H9 (cell line): ENCODE measurements at regions not wholly inside any gene's neighbourhood (a gene's known extent, or its start where the extent isn't known, plus 50 kb on each side); places are given as distances from the start of the nearest gene placed in this dataset.

ENCODE experiments used
- DNase-seq: peaks from one replicate; pipeline ENCODE4 v3.0.0-alpha.2; 2017
- H2AFZ ChIP-seq: one replicate; pipeline ENCODE4 v1.6.1; 2013; ENCODE audit warnings: mild to moderate bottlenecking, low read length, control low read depth, moderate library complexity
- H2AK5ac ChIP-seq: 2 replicates; pipeline ENCODE4 v1.6.1; 2013; ENCODE audit warnings: low read length, control low read depth, mixed read lengths; ENCODE audit not compliant: insufficient read length
- H2BK120ac ChIP-seq: one replicate; pipeline ENCODE4 v1.6.1; 2013; ENCODE audit warnings: low read depth, mild to moderate bottlenecking, low read length, control low read depth, inconsistent platforms; ENCODE audit not compliant: poor library complexity, severe bottlenecking
- H2BK12ac ChIP-seq: 2 replicates; pipeline ENCODE4 v1.6.1; 2013; ENCODE audit warnings: low read length, control low read depth, mixed read lengths, low read depth; ENCODE audit not compliant: insufficient read length
- H2BK15ac ChIP-seq: 2 replicates; pipeline ENCODE4 v1.6.1; 2013; ENCODE audit warnings: low read depth, low read length, control low read depth
- H2BK20ac ChIP-seq: one replicate; pipeline ENCODE4 v1.6.1; 2013; ENCODE audit warnings: low read depth, mild to moderate bottlenecking, low read length, control low read depth, inconsistent platforms; ENCODE audit not compliant: poor library complexity, severe bottlenecking
- H2BK5ac ChIP-seq: 2 replicates; pipeline ENCODE4 v1.6.1; 2013; ENCODE audit warnings: low read length, control low read depth, mixed read lengths; ENCODE audit not compliant: insufficient read length
- H3K14ac ChIP-seq: 2 replicates; pipeline ENCODE4 v1.6.1; 2013; ENCODE audit warnings: low read length, control low read depth; ENCODE audit not compliant: insufficient read depth
- H3K18ac ChIP-seq: 2 replicates; pipeline ENCODE4 v1.6.1; 2013; ENCODE audit warnings: low read depth, mild to moderate bottlenecking, mixed read lengths, low read length, control low read depth; ENCODE audit not compliant: insufficient read length
- H3K23ac ChIP-seq: 2 replicates; pipeline ENCODE4 v1.6.1; 2013; ENCODE audit warnings: low read length, control low read depth, mixed read lengths, low read depth; ENCODE audit not compliant: insufficient read length
- H3K23me2 ChIP-seq: 2 replicates; pipeline ENCODE4 v1.6.1; 2013; ENCODE audit warnings: low read depth, mild to moderate bottlenecking, mixed read lengths, low read length, control low read depth; ENCODE audit not compliant: insufficient read length, poor library complexity, severe bottlenecking
- H3K27ac ChIP-seq: 2 replicates; pipeline ENCODE4 v1.5.1; 2013; ENCODE audit warnings: low read length, control low read depth, mixed read lengths, low read depth; ENCODE audit not compliant: insufficient read length
- H3K27me3 ChIP-seq: 2 replicates; pipeline ENCODE4 v1.6.1; 2013; ENCODE audit warnings: low read length, control low read depth, inconsistent platforms; ENCODE audit not compliant: insufficient read depth
- H3K4ac ChIP-seq: 2 replicates; pipeline ENCODE4 v1.6.1; 2013; ENCODE audit warnings: low read depth, mild to moderate bottlenecking, control low read depth, inconsistent platforms, low read length, moderate library complexity
- H3K4me1 ChIP-seq: 2 replicates; pipeline ENCODE4 v1.6.1; 2013; ENCODE audit warnings: low read length, control low read depth, inconsistent platforms; ENCODE audit not compliant: insufficient read depth
- H3K4me2 ChIP-seq: 2 replicates; pipeline ENCODE4 v1.6.1; 2013; ENCODE audit warnings: low read length, control low read depth, mixed read lengths; ENCODE audit not compliant: insufficient read length, insufficient read depth
- H3K56ac ChIP-seq: 2 replicates; pipeline ENCODE4 v1.6.1; 2013; ENCODE audit warnings: low read depth, mild to moderate bottlenecking, mixed read lengths, low read length, control low read depth; ENCODE audit not compliant: insufficient read length
- H3K79me1 ChIP-seq: 2 replicates; pipeline ENCODE4 v1.6.1; 2013; ENCODE audit warnings: low read depth, mild to moderate bottlenecking, moderate library complexity, low read length, control low read depth, inconsistent platforms; ENCODE audit not compliant: insufficient read depth, poor library complexity, severe bottlenecking
- H3K79me2 ChIP-seq: 2 replicates; pipeline ENCODE4 v1.6.1; 2013; ENCODE audit warnings: low read length, control low read depth, inconsistent platforms; ENCODE audit not compliant: insufficient read depth
- H3K9ac ChIP-seq: 2 replicates; pipeline ENCODE4 v1.6.1; 2013; ENCODE audit warnings: low read length, control low read depth, mixed read lengths; ENCODE audit not compliant: insufficient read length; ENCODE audit errors: extremely low read depth
- H3K9me3 ChIP-seq: one replicate; pipeline ENCODE4 v1.6.1; 2013; ENCODE audit warnings: low read depth, low read length, inconsistent platforms; ENCODE audit not compliant: control insufficient read depth
- H3T11ph ChIP-seq: one replicate; pipeline ENCODE4 v1.6.1; 2013; ENCODE audit warnings: mild to moderate bottlenecking, low read length, control low read depth, inconsistent platforms
- H4K20me1 ChIP-seq: one replicate; pipeline ENCODE4 v1.6.1; 2013; ENCODE audit not compliant: control insufficient read depth, insufficient read length, insufficient read depth
- H4K5ac ChIP-seq: 2 replicates; pipeline ENCODE4 v1.6.1; 2013; ENCODE audit warnings: low read depth, mild to moderate bottlenecking, mixed read lengths, low read length, control low read depth; ENCODE audit not compliant: insufficient read length
- H4K8ac ChIP-seq: replicated peaks from 2 replicates; pipeline ENCODE4 v1.6.1; 2013; ENCODE audit warnings: low read length, control low read depth, mixed read lengths, low read depth; ENCODE audit not compliant: insufficient read length
- H4K91ac ChIP-seq: 2 replicates; pipeline ENCODE4 v1.6.1; 2013; ENCODE audit warnings: low read depth, mild to moderate bottlenecking, moderate library complexity, mixed read lengths, low read length, control low read depth; ENCODE audit not compliant: insufficient read length
- H3K27ac Mint-ChIP-seq, 3 experiments: 2 replicates in 2 of 3; 3 replicates in 1 of 3; pipeline ENCODE4 v1.8.0; 2020 to 2021; ENCODE audit warnings: mixed read lengths in 3 of 3, mild to moderate bottlenecking in 1 of 3, moderate library complexity in 1 of 3
- H3K27me3 Mint-ChIP-seq: 2 replicates; pipeline ENCODE4 v1.8.0; 2021; ENCODE audit warnings: low read depth, mild to moderate bottlenecking, moderate library complexity, mixed read lengths
- H3K36me3 Mint-ChIP-seq, 3 experiments: 2 replicates in 2 of 3; 3 replicates in 1 of 3; pipeline ENCODE4 v1.8.0; 2020 to 2021; ENCODE audit warnings: low read depth in 3 of 3, mixed read lengths in 3 of 3; ENCODE audit not compliant: insufficient read depth in 1 of 3
- H3K4me1 Mint-ChIP-seq, 2 experiments: 2 replicates each; pipeline ENCODE4 v1.8.0; 2020; ENCODE audit warnings: mixed read lengths in 2 of 2
- H3K4me3 Mint-ChIP-seq, 2 experiments: 2 replicates in 1 of 2; 3 replicates in 1 of 2; pipeline ENCODE4 v1.8.0; 2020 to 2021; ENCODE audit warnings: mild to moderate bottlenecking in 2 of 2, mixed read lengths in 2 of 2, moderate library complexity in 1 of 2
- H3K9me3 Mint-ChIP-seq, 2 experiments: 2 replicates in 1 of 2; 3 replicates in 1 of 2; pipeline ENCODE4 v1.8.0; 2020; ENCODE audit warnings: mild to moderate bottlenecking in 2 of 2, mixed read lengths in 2 of 2, moderate library complexity in 1 of 2
- CTCF ChIP-seq: fragments of 200-600 bp; sonication (generic); conservative IDR thresholded peaks from 3 replicates; pipeline ENCODE4 v1.8.0; 2021; ENCODE audit warnings: antibody characterized with exemption, mild to moderate bottlenecking
- WGBS: extraction: QIAGEN DNeasy Blood & Tissue Kit; methylation state at CpG from one replicate; pipeline ENCODE4 v1.1.7; 2013; ENCODE audit warnings: missing lambda C conversion rate, low lambda C conversion rate, mixed read lengths; ENCODE audit not compliant: insufficient read length; ENCODE audit errors: extremely low coverage; 5-methylcytosine and 5-hydroxymethylcytosine counted together

GRCh38 chr6:63022631-63023030 lies 188.6 kb upstream of the FKBP1C start:
- no peaks in the 10 kb centered on the region for H3K23me2 ChIP-seq
- H3K79me2 ChIP-seq = no peaks in the 10 kb centered on the region
- no peak overlapping the region for H2BK12ac ChIP-seq
- no peaks in the 10 kb centered on the region for H3K9me3 ChIP-seq
- Mint-ChIP-seq H3K27me3 (no peaks in the 10 kb centered on the region), H3K4me1 (no peaks in the 10 kb centered on the region), H3K4me3 (no peak overlapping the region), H3K27ac (no peak overlapping the region), H3K36me3 (no peaks in the 10 kb centered on the region), H3K9me3 (no peaks in the 10 kb centered on the region)
- no peak overlapping the region for H3K27ac ChIP-seq
- no peaks in the 10 kb centered on the region for H3K4me1 ChIP-seq
- H3T11ph ChIP-seq = no peak overlapping the region
- DNase-seq = no peak
- no peak overlapping the region for H2BK5ac ChIP-seq
- no peak overlapping the region for H4K5ac ChIP-seq
- no peaks in the 10 kb centered on the region for H3K27me3 ChIP-seq
- no peak overlapping the region for H3K4ac ChIP-seq
- no peak overlapping the region for H2BK120ac ChIP-seq
- H4K20me1 ChIP-seq = no peaks in the 10 kb centered on the region
- no peak overlapping the region for H3K23ac ChIP-seq
- no peak overlapping the region for H3K18ac ChIP-seq
- no peak overlapping the region for H2AK5ac ChIP-seq
- H2AFZ ChIP-seq = no peak overlapping the region
- H3K4me2 ChIP-seq = no peak overlapping the region
- no peaks in the 10 kb centered on the region for H3K79me1 ChIP-seq
- H3K9ac ChIP-seq = no peak overlapping the region
- H3K14ac ChIP-seq = no peak overlapping the region
- H3K56ac ChIP-seq = no peak overlapping the region
- no peak overlapping the region for H2BK20ac ChIP-seq
- no peak overlapping the region for H4K91ac ChIP-seq
- no peak overlapping the region for H4K8ac ChIP-seq
- no peak overlapping the region for H2BK15ac ChIP-seq
- TF ChIP-seq CTCF = no peak
- no CpG with 5 or more reads among the region's 2 CpGs for WGBS
